HG03108 (cell line): ENCODE measurements at regions not wholly inside any gene's neighbourhood (a gene's known extent, or its start where the extent isn't known, plus 50 kb on each side); places are given as distances from the start of the nearest gene placed in this dataset.
"Not testable (repeated sequence)": the region's sequence is repeated elsewhere in the genome, so short reads cannot be mapped to it uniquely, and the experiment has no call there.

Experiments
- ATAC-seq: cut with Tn5 transposase; IDR thresholded peaks from one replicate; pipeline ENCODE4 v1.9.1; 2021; ENCODE audit warnings: moderate library complexity; ENCODE audit not compliant: unreplicated experiment

- ATAC-seq = no peak
Measured at GRCh38 chr10:118870467-118871243, 115.9 kb upstream of the CACUL1 start.

DNA sequence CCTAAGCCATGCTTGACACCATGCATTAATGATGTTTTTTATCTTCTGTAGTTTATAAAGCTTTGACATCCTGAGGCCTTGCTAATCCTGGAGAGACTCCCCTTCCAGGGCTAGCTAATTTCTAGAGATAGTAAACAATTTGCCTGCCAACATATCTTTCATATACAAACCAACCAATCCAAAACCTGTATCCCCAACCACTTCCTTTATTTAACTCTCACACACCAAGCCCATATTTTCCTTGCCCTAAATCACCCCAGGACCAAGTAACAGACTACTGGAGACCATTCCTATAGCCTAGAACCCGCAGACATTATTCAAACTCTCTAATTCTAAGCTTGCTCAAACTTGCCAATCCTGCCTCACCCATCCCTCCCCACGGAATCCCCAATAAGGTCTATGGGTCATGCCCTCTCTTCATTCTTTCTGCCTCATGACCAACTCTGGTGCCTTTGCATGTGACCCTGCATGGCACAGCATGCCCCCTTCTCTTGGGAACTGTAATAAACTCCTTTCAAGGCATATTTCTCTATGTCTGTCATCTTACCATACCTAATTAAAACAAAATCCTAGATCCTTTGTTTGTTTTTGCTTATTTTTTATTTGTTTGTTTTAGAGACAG is 116.6 kb upstream of the CACUL1 start:
- ATAC-seq = no peak

DNA sequence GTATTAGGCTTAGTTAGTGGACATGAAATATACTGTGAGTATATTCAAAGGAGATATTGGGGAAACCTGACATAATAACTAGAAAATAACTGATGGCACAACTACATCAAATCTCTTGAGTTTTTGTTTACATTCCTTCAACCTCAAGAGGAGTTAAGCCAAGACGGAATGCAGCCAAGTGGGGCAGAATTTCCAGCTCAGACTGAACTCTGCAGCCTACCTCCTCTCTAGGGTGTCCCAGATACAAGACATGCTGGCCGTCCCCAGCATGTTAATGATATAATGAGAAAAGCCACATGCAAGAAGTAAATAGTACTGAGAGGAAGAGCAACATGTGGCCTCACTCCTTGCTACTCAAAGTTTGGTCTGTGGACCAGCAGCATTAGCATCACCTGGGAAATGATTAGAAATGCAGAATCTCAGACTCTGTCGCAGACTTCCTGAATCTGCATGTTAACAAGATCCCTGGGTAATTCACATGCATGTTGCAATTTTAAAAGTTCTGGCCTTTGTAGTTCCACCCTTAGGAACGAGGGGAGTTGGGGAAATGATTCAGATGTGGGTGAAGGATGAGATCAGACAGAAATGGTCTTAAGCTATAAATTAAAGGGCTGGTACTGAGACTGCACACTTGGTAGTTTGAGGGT is 118.4 kb upstream of the CACUL1 start:
- no peak for ATAC-seq

DNA sequence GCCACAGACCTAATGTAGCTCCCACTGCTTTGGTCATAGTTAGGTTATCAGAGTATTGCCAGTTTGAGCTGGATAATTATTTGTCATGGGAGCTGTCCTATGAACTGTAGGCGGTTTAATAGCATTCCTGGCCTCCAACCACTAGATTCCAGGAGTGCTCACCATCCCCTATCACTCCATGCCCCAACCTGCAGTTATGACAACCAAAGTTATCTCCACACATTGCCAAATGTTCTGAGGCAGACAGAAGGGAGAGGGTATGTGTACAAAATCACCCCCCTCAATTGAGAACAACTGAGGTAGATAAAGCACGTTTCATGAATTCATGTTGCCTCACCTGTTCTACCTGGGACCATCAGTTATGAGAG is 119.0 kb upstream of the CACUL1 start:
- no peak for ATAC-seq

DNA sequence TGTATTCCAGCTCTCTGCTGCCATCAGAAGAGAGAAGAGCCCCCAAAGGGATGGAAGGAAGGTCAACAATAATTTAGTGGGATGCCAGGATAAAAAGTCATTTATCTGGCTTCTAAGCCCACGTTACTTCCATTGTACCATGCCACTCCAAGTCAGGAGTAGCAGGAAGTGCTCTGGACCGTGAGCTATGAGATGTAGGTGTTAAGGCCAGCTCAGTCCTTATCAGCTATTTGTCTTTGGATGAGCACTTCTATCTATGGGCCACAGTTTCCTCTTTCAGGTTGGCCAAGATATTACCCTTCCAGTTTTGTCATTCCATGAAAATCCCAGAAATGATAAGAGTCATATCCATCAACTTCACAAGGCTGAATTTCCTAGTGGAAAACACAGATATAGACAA is 119.4 kb upstream of the CACUL1 start:
- no peak for ATAC-seq

DNA sequence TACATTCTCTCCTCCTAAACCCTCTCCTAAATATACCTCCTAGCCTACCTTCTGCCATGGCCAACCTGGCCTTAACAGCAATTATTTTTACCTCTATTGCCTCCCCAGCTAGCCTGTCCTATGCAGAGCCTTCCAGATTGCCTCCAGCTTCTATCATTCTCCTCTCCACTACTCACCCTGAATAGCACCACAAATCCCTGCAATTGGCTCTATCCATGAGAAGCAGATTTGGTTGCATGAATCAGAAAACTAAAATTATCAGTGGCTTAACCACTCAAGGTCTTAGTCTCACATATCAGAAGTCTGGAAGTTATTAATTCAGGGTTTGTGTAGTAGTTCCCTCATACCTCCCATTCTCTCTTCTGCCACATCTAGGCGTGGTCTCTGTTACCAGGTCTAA is 120.3 kb upstream of the CACUL1 start:
- no peak for ATAC-seq

GRCh38 chr10:118882741-118883140 is 128.0 kb upstream of the CACUL1 start:
- no peak for ATAC-seq

DNA sequence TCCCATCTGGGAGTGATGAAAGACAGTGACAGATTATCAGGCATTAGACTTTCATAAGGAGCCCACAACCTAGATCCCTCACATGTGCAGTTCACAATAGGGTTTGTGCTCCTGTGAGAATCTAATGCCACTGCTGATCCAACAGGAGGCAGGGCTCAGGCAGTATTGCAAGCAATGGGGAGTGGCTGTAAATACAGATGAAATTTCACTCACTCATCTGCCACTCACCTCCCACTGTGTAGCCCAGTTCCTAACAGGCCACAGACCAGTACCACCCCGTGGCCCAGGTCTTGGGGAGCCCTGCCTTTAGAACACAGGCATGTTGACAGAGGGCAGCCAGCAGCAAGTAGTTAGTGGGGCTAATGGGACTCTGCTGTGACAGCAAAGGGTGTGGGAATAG is 137.3 kb upstream of the NANOS1 start:
- no peak for ATAC-seq

DNA sequence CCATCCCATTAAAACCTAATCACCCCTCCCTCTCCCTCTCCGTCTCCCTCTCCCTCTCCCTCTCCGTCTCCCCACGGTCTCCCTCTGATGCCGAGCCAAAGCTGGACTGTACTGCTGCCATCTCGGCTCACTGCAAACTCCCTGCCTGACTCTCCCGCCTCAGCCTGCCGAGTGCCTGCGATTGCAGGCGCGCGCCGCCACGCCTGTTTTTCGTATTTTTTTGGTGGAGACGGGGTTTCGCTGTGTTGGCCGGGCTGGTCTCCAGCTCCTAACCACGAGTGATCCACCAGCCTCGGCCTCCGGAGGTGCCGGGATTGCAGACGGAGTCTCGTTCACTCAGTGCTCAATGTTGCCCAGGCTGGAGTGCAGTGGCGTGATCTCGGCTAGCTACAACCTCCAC is 134.6 kb upstream of the NANOS1 start:
- ATAC-seq = not testable (repeated sequence)

DNA sequence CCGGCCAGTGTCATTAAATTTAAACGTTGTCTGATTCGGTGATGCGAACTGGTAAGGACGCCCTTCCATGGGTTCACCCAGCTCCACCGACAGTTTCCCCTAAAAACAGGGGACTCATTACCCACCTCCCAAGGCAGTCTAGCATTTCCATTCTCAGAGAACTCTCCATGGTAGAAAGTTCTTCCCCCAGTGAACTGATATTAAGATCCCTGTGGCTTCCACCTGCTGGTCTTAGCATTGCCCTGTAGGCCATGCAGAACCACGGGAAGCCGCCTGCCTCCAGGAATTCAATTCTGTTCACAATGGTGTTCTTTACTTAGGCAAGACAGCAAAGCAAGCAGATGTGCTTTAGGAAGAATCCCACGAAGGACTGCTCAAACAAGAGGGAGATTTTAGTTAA is 128.9 kb upstream of the NANOS1 start:
- ATAC-seq = no peak

DNA sequence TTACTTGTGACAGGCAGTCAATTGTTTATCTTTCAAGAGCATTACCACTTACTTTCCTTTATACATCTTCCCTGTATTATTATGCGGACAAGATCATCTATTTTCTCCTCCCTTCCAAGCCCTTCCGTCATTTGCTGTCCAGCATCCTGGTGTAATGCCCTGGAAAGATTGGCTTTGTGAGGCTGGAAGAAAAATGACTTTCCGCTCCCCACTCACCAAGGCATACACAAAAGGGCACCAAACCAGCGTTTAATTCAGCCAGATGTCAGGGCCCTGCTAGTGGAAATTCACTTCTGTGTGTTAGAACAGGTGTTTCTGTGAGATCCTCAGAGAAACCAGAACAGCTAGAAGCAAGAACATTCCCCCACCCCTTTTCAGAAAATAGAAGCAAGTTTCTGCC is 128.1 kb upstream of the NANOS1 start:
- no peak for ATAC-seq

DNA sequence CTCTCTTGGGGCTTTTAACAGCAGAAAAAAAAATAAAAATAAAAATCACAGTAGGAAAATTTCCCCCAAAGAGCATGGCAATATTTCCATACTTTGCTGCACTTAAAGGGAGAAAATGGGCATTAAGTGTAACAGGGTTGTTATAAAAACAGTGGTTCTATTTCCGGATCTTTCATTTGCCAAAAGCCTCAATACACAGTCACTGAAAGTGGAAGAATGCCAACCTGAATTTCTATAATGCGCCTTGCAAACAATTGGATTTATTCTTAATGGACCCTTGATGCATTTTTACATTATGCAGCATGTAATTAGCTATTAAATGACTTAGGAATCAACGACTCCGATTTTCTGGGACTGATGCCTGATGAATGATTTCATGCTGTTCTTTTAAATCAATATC is 127.6 kb upstream of the NANOS1 start:
- ATAC-seq = no peak

- not testable (repeated sequence) for ATAC-seq
Measured at GRCh38 chr10:118902656-118903055, 126.9 kb upstream of the NANOS1 start.

DNA sequence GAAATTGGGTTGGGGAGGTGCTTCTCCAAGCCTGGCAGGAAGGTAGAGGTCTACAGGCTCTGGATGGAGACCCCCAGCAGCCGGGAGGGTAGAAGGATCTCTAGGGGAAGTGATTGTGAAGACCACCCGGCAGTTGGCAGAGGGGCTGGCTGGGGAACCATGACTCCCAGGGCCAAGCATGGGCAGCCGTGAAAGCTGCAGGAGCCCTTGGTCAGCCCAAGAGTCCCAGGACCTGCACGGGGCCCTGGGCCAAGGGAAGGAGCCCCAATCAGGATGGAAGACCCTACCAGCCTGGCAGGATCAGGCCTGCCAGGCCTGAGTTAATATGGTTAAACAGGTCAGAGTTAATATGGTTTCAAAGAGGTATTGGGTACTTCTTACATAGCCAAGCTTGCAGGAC is 126.3 kb upstream of the NANOS1 start:
- ATAC-seq = no peak

GRCh38 chr10:118903691-118904090 is 125.8 kb upstream of the NANOS1 start:
- no peak for ATAC-seq

GRCh38 chr10:118904286-118904685 is 125.2 kb upstream of the NANOS1 start:
- ATAC-seq = no peak

- no peak for ATAC-seq
Measured at GRCh38 chr10:118907051-118907450, 122.5 kb upstream of the NANOS1 start.

- no peak for ATAC-seq
Measured at GRCh38 chr10:118908557-118909256, 120.8 kb upstream of the NANOS1 start.

DNA sequence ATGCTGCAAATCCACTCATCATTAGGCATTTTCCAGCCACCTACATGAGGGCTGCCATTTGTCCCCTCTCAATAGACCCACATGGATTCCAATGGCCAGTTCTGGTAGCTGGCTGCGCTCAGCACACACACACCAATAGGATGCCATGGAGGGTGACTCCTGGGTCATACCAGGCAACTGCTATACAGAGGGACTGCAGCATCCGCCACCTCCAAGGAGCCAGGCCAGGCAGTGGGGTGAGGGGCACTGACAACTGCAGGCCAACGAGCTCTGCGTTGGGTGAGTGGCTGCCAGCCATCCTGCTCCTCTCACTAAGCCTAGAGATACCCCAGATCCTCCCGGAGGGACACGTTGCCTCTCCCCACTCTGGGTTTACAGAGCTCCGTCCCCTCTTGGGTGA is 118.8 kb upstream of the NANOS1 start:
- ATAC-seq = no peak

GRCh38 chr10:118911363-118911762 is 118.2 kb upstream of the NANOS1 start:
- no peak for ATAC-seq

DNA sequence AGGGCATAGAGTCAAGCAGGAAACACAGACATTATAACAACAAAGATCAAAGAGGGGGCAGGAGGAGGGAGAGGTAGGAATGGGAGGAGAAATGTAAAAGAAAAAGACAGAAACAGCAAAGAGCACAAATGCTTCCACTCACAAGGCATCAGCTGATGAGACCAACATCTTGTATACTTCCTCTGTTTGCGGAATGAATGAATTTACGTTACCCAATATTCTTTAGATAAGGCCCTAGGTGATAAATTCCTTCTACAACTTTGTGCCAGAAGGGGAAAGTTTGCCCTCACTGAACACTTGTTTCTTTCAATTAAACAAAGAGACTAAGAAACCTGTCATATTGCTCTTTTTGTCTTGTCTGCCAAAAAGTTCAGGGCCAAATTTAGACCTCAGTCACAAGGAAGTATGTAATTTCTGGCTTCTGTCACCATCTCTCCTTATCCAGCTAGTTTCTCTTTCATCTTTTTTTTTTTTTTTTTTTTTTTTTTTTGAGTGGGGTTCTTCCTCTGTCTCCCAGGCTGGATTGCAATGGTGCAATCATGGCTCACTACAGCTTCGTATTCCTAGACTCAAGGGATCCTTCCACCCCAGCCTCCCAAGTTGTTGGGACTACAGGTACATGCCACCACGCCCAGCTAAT is 116.4 kb upstream of the NANOS1 start:
- ATAC-seq = no peak
